ENCODE measurements at regions not wholly inside any gene's neighbourhood (a gene's known extent, or its start where the extent isn't known, plus 50 kb on each side); places are given as distances from the start of the nearest gene placed in this dataset.

DNA sequence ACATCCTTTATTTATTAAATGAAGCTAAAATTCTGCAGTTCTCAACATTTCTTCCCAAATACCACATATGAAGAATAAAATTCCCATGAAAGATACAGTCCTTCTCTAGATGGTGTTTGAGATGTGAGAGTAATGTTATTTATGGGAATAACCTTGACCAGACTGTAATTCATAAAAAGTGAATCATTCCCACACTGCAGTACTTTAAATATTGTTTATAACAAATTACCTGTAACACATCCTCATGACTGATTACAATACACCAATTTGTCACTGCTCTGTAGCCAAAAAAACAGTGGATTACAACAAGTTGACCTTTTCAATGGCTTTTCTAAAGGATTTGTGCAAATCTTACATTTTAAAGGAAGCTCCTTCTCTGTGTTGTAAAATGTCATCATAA lies 651.3 kb downstream of the NSUN3 start:
- Histone ChIP-seq H3K4me3 (ENCODE audit: low read length in 2 of 2) (no peak overlapping the region), H3K27ac (replicated peaks; ENCODE audit: low read length) (no peak overlapping the region), H3K9me3 (replicated peaks in 1 of 2; ENCODE audit: control insufficient read depth in 2 of 2, insufficient read depth in 1 of 2, low read depth in 1 of 2, low read length in 2 of 2) (no peaks in the 10 kb centered on the region), H4K8ac (ENCODE audit: low read depth, low read length) (no peak overlapping the region), H2BK12ac (ENCODE audit: low read length) (no peak overlapping the region), H3K23ac (ENCODE audit: low read depth, low read length, poor library complexity) (no peak overlapping the region), H3K79me1 (ENCODE audit: low read depth, low read length) (no peaks in the 10 kb centered on the region), H3K4me2 (ENCODE audit: insufficient read depth, low read length, poor library complexity, severe bottlenecking) (no peak overlapping the region), H2BK120ac (ENCODE audit: low read depth, low read length) (no peak overlapping the region), H3K9ac (ENCODE audit: low read depth, low read length, poor library complexity) (no peak overlapping the region), H4K91ac (ENCODE audit: low read depth, low read length, poor library complexity) (no peak overlapping the region), H3K14ac (ENCODE audit: low read length) (no peak overlapping the region), H2BK5ac (ENCODE audit: low read length) (no peak overlapping the region), H3K4ac (ENCODE audit: low read length) (no peak overlapping the region), H3K27me3 (ENCODE audit: control insufficient read depth in 3 of 3, insufficient read depth in 3 of 3, low read depth in 1 of 3, low read length in 3 of 3) (no peaks in the 10 kb centered on the region), H3K36me3 (replicated peaks in 1 of 2; ENCODE audit: control insufficient read depth in 2 of 2, insufficient read depth in 2 of 2, low read length in 2 of 2) (no peaks in the 10 kb centered on the region), H2AK5ac (ENCODE audit: low read depth, low read length) (no peak overlapping the region), H2AFZ (ENCODE audit: low read length) (no peak overlapping the region), H3K18ac (ENCODE audit: low read length) (no peak overlapping the region), H2BK15ac (ENCODE audit: low read length) (no peak overlapping the region), H3K4me1 (ENCODE audit: control insufficient read depth in 2 of 2, insufficient read depth in 1 of 2, low read depth in 1 of 2, low read length in 2 of 2) (no peaks in the 10 kb centered on the region)
- no peak for DNase-seq (ENCODE audit: low spot score)

DNA sequence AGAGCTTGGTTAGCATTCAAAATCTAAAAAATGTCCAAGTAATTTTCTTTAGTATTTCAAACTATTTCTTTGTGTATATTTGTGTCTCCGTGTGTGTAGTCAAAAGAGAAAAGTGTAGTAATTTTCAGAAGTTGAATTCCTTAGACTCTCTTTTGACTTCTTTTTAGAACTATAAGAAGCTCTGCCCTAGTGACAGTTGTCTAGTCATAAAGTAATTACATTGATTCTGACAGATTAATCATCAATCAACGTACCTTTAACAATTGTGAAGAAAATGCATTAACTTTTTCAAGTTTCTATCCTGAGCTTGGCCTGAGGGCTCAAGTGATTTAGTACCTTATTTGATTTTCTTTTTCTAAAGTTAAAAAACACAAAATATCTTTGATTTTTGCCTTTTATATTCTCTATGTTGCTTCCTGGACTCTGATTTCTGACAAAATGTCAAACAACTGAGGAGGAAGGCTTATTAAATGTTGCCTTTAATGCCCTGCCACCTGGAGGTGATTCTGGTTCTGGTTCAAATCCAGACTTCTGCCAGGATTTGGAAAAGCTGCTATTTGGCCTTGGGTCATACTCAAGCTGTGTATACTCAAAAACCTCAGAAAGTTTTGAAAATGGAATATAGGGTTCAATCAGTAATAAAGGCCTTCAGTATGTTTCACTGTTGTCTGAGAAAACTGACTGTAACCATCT lies 653.6 kb downstream of the NSUN3 start:
- Histone ChIP-seq H3K9ac (ENCODE audit: low read depth, low read length, poor library complexity) (no peak overlapping the region), H3K4me2 (ENCODE audit: insufficient read depth, low read length, poor library complexity, severe bottlenecking) (no peak overlapping the region), H3K23ac (ENCODE audit: low read depth, low read length, poor library complexity) (no peak overlapping the region), H3K18ac (ENCODE audit: low read length) (no peak overlapping the region), H2BK5ac (ENCODE audit: low read length) (no peak overlapping the region), H4K8ac (ENCODE audit: low read depth, low read length) (no peak overlapping the region), H3K9me3 (replicated peaks in 1 of 2; ENCODE audit: control insufficient read depth in 2 of 2, insufficient read depth in 1 of 2, low read depth in 1 of 2, low read length in 2 of 2) (no peaks in the 10 kb centered on the region), H3K4ac (ENCODE audit: low read length) (no peak overlapping the region), H3K4me1 (ENCODE audit: control insufficient read depth in 2 of 2, insufficient read depth in 1 of 2, low read depth in 1 of 2, low read length in 2 of 2) (no peaks in the 10 kb centered on the region), H3K27me3 (ENCODE audit: control insufficient read depth in 3 of 3, insufficient read depth in 3 of 3, low read depth in 1 of 3, low read length in 3 of 3) (no peaks in the 10 kb centered on the region), H3K14ac (ENCODE audit: low read length) (no peak overlapping the region), H2BK120ac (ENCODE audit: low read depth, low read length) (no peak overlapping the region), H3K27ac (replicated peaks; ENCODE audit: low read length) (no peak overlapping the region), H4K91ac (ENCODE audit: low read depth, low read length, poor library complexity) (no peak overlapping the region), H3K4me3 (ENCODE audit: low read length in 2 of 2) (no peak overlapping the region), H2BK15ac (ENCODE audit: low read length) (no peak overlapping the region), H3K79me1 (ENCODE audit: low read depth, low read length) (no peaks in the 10 kb centered on the region), H2AFZ (ENCODE audit: low read length) (no peak overlapping the region), H2BK12ac (ENCODE audit: low read length) (no peak overlapping the region), H2AK5ac (ENCODE audit: low read depth, low read length) (no peak overlapping the region), H3K36me3 (replicated peaks in 1 of 2; ENCODE audit: control insufficient read depth in 2 of 2, insufficient read depth in 2 of 2, low read length in 2 of 2) (no peaks in the 10 kb centered on the region)
- DNase-seq (ENCODE audit: low spot score) = no peak
- no CpG with 5 or more reads among the region's 2 CpGs for WGBS, 2 donors (ENCODE audit: extremely low coverage in 2 of 2, insufficient read length in 2 of 2, insufficient replicate concordance in 1 of 2)

DNA sequence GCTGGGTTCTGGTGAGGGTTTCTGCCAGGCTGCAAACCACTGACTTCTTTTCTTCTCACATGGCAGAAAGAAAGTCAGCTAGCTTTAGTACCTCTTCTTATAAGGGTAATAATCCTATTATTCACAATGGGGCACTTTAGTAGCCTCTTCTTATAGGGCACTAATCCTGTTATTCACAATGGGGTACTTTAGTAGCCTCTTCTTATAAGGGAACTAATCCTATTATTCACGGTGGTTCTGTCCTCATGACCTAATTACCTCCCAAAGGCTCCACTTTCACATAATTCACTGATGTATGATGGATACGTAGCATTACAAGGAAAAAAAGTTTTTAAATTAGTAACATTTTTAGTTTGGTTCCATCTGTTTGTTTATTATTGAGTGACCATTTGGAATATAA lies 671.3 kb downstream of the NSUN3 start:
- H2BK120ac ChIP-seq (ENCODE audit: low read depth, low read length) = no peak overlapping the region
- H3K27ac ChIP-seq (replicated peaks; ENCODE audit: low read length) = no peak overlapping the region
- DNase-seq (ENCODE audit: low spot score) = peak; percentile 66
- H3K9me3 ChIP-seq (replicated peaks in 1 of 2; ENCODE audit: control insufficient read depth in 2 of 2, insufficient read depth in 1 of 2, low read depth in 1 of 2, low read length in 2 of 2) = peaks cover 0 to 2% of the 10 kb centered on the region in 2 donors
- no peak overlapping the region for H3K18ac ChIP-seq (ENCODE audit: low read length)
- no peak overlapping the region for H4K91ac ChIP-seq (ENCODE audit: low read depth, low read length, poor library complexity)
- no peak overlapping the region for H2BK12ac ChIP-seq (ENCODE audit: low read length)
- H3K36me3 ChIP-seq (replicated peaks in 1 of 2; ENCODE audit: control insufficient read depth in 2 of 2, insufficient read depth in 2 of 2, low read length in 2 of 2) = no peaks in the 10 kb centered on the region
- H3K79me1 ChIP-seq (ENCODE audit: low read depth, low read length) = no peaks in the 10 kb centered on the region
- peaks cover 0 to 39% (median 0%) of the 10 kb centered on the region in 3 experiments for H3K27me3 ChIP-seq (ENCODE audit: control insufficient read depth in 3 of 3, insufficient read depth in 3 of 3, low read depth in 1 of 3, low read length in 3 of 3)
- no peak overlapping the region for H2AFZ ChIP-seq (ENCODE audit: low read length)
- WGBS, 2 donors (ENCODE audit: extremely low coverage in 2 of 2, insufficient read length in 2 of 2, insufficient replicate concordance in 1 of 2) = no CpG with 5 or more reads among the region's 2 CpGs
- no peak overlapping the region for H3K14ac ChIP-seq (ENCODE audit: low read length)
- no peak overlapping the region for H3K23ac ChIP-seq (ENCODE audit: low read depth, low read length, poor library complexity)
- H2BK5ac ChIP-seq (ENCODE audit: low read length) = no peak overlapping the region
- H3K4me2 ChIP-seq (ENCODE audit: insufficient read depth, low read length, poor library complexity, severe bottlenecking) = no peak overlapping the region
- no peak overlapping the region for H4K8ac ChIP-seq (ENCODE audit: low read depth, low read length)
- no peak overlapping the region for H3K4me3 ChIP-seq (ENCODE audit: low read length in 2 of 2)
- no peaks in the 10 kb centered on the region for H3K4me1 ChIP-seq (ENCODE audit: control insufficient read depth in 2 of 2, insufficient read depth in 1 of 2, low read depth in 1 of 2, low read length in 2 of 2)
- no peak overlapping the region for H3K9ac ChIP-seq (ENCODE audit: low read depth, low read length, poor library complexity)
- H2BK15ac ChIP-seq (ENCODE audit: low read length) = no peak overlapping the region
- H3K4ac ChIP-seq (ENCODE audit: low read length) = no peak overlapping the region
- no peak overlapping the region for H2AK5ac ChIP-seq (ENCODE audit: low read depth, low read length)

DNA sequence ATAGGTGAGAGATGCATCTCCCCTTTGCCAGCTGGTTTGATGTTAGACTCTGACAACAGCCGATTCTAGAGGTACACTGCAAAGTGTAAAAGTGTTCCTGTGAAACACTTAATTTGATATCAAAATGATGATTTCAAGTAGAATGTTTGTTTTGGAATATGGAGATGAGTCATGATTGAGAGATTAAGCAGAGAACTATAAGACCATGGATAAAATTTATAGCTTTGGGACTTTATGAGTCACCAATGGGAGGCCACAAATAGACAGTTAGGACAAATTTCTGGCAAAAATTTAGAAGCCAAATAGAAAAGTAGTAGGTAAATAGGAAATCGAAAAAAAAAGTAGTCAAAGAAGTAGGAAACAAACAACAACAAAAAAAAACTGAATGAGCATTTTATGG lies 672.5 kb downstream of the NSUN3 start:
- H3K9me3 ChIP-seq (replicated peaks in 1 of 2; ENCODE audit: control insufficient read depth in 2 of 2, insufficient read depth in 1 of 2, low read depth in 1 of 2, low read length in 2 of 2) = peaks cover 0 to 2% of the 10 kb centered on the region in 2 donors
- no peak overlapping the region for H2AK5ac ChIP-seq (ENCODE audit: low read depth, low read length)
- no CpG with 5 or more reads among the region's 2 CpGs for WGBS, 2 donors (ENCODE audit: extremely low coverage in 2 of 2, insufficient read length in 2 of 2, insufficient replicate concordance in 1 of 2)
- no peak overlapping the region for H4K91ac ChIP-seq (ENCODE audit: low read depth, low read length, poor library complexity)
- no peak overlapping the region for H3K14ac ChIP-seq (ENCODE audit: low read length)
- no peak overlapping the region for H2AFZ ChIP-seq (ENCODE audit: low read length)
- DNase-seq (ENCODE audit: low spot score) = no peak
- H2BK15ac ChIP-seq (ENCODE audit: low read length) = no peak overlapping the region
- H3K36me3 ChIP-seq (replicated peaks in 1 of 2; ENCODE audit: control insufficient read depth in 2 of 2, insufficient read depth in 2 of 2, low read length in 2 of 2) = no peaks in the 10 kb centered on the region
- peaks cover 0 to 37% (median 0%) of the 10 kb centered on the region in 3 experiments for H3K27me3 ChIP-seq (ENCODE audit: control insufficient read depth in 3 of 3, insufficient read depth in 3 of 3, low read depth in 1 of 3, low read length in 3 of 3)
- H3K4me1 ChIP-seq (ENCODE audit: control insufficient read depth in 2 of 2, insufficient read depth in 1 of 2, low read depth in 1 of 2, low read length in 2 of 2) = no peaks in the 10 kb centered on the region
- no peak overlapping the region for H3K4ac ChIP-seq (ENCODE audit: low read length)
- H3K4me2 ChIP-seq (ENCODE audit: insufficient read depth, low read length, poor library complexity, severe bottlenecking) = no peak overlapping the region
- no peak overlapping the region for H3K27ac ChIP-seq (replicated peaks; ENCODE audit: low read length)
- H4K8ac ChIP-seq (ENCODE audit: low read depth, low read length) = no peak overlapping the region
- no peak overlapping the region for H3K23ac ChIP-seq (ENCODE audit: low read depth, low read length, poor library complexity)
- H2BK120ac ChIP-seq (ENCODE audit: low read depth, low read length) = no peak overlapping the region
- H3K18ac ChIP-seq (ENCODE audit: low read length) = no peak overlapping the region
- no peak overlapping the region for H3K4me3 ChIP-seq (ENCODE audit: low read length in 2 of 2)
- no peak overlapping the region for H3K9ac ChIP-seq (ENCODE audit: low read depth, low read length, poor library complexity)
- H2BK12ac ChIP-seq (ENCODE audit: low read length) = no peak overlapping the region
- no peak overlapping the region for H2BK5ac ChIP-seq (ENCODE audit: low read length)
- no peaks in the 10 kb centered on the region for H3K79me1 ChIP-seq (ENCODE audit: low read depth, low read length)

Data from neuronal stem cell (in vitro differentiated cells).